GM12892 (cell line): ENCODE measurements at regions not wholly inside any gene's neighbourhood (a gene's known extent, or its start where the extent isn't known, plus 50 kb on each side); places are given as distances from the start of the nearest gene placed in this dataset.

Source experiments
- DNase-seq: peaks from one replicate; pipeline ENCODE4 v3.0.0; 2011; ENCODE audit not compliant: insufficient read length
- FAIRE-seq: peaks from 2 replicates; lab custom pipeline; 2011; peaks lifted over from hg19 to GRCh38; lab: Jason Lieb, UNC
- POLR2A ChIP-seq: IDR thresholded peaks from 2 replicates; pipeline ENCODE4 v1.6.1; 2011; ENCODE audit warnings: low read depth, low read length, control low read depth
- POLR2AphosphoS5 ChIP-seq: IDR thresholded peaks from 2 replicates; pipeline ENCODE4 v1.6.1; 2011; ENCODE audit warnings: low read depth, low read length, control low read depth
- TAF1 ChIP-seq: IDR thresholded peaks from 2 replicates; pipeline ENCODE4 v1.6.1; 2011; ENCODE audit warnings: low read depth, mild to moderate bottlenecking, control low read depth, low read length, borderline replicate concordance

GRCh38 chrX:25648790-25649189 is 489.4 kb upstream of the MAGEB18 start:
- DNase-seq (no peak), FAIRE-seq (no peak)
- TF ChIP-seq TAF1 (no peak), POLR2A (no peak), POLR2AphosphoS5 (no peak)

GRCh38 chrX:25650216-25650820 is 487.8 kb upstream of the MAGEB18 start:
- FAIRE-seq, result no peak
- TF ChIP-seq POLR2AphosphoS5 (no peak), POLR2A (no peak), TAF1 (no peak)
- no peak for DNase-seq

GRCh38 chrX:25659317-25659716 is 478.8 kb upstream of the MAGEB18 start:
- DNase-seq (no peak), FAIRE-seq (no peak)
- TF ChIP-seq TAF1, result no peak
- no peak for TF ChIP-seq POLR2A
- TF ChIP-seq POLR2AphosphoS5, result no peak

GRCh38 chrX:25663701-25664100 is 474.4 kb upstream of the MAGEB18 start:
- TF ChIP-seq POLR2A (no peak), TAF1 (no peak), POLR2AphosphoS5 (no peak)
- no peak for DNase-seq
- no peak for FAIRE-seq

- DNase-seq (no peak), FAIRE-seq (no peak)
- TF ChIP-seq TAF1, result no peak
- no peak for TF ChIP-seq POLR2A
- no peak for TF ChIP-seq POLR2AphosphoS5
Measured at GRCh38 chrX:25665431-25665830, 472.7 kb upstream of the MAGEB18 start.

GRCh38 chrX:25667681-25668080 is 470.5 kb upstream of the MAGEB18 start:
- DNase-seq (no peak), FAIRE-seq (no peak)
- TF ChIP-seq POLR2AphosphoS5, result no peak
- TF ChIP-seq TAF1, result no peak
- no peak for TF ChIP-seq POLR2A

GRCh38 chrX:25674776-25675175 is 463.4 kb upstream of the MAGEB18 start:
- no peak for DNase-seq
- no peak for TF ChIP-seq TAF1
- TF ChIP-seq POLR2A, result no peak
- no peak for TF ChIP-seq POLR2AphosphoS5
- FAIRE-seq, result no peak

- TF ChIP-seq POLR2AphosphoS5 (no peak), TAF1 (no peak), POLR2A (no peak)
- no peak for FAIRE-seq
- DNase-seq, result no peak
Measured at GRCh38 chrX:25701876-25702275, 436.3 kb upstream of the MAGEB18 start.

GRCh38 chrX:25717122-25717521 is 421.0 kb upstream of the MAGEB18 start:
- FAIRE-seq (no peak), DNase-seq (no peak)
- no peak for TF ChIP-seq POLR2AphosphoS5
- no peak for TF ChIP-seq TAF1
- no peak for TF ChIP-seq POLR2A

- DNase-seq (no peak), FAIRE-seq (no peak)
- TF ChIP-seq TAF1 (no peak), POLR2A (no peak), POLR2AphosphoS5 (no peak)
Measured at GRCh38 chrX:25721564-25721963, 416.6 kb upstream of the MAGEB18 start.

- TF ChIP-seq POLR2AphosphoS5 (no peak), POLR2A (no peak), TAF1 (no peak)
- FAIRE-seq (no peak), DNase-seq (no peak)
Measured at GRCh38 chrX:25726539-25726938, 411.6 kb upstream of the MAGEB18 start.

GRCh38 chrX:25733148-25733547 is 405.0 kb upstream of the MAGEB18 start:
- FAIRE-seq, result no peak
- DNase-seq, result no peak

GRCh38 chrX:25737540-25737939 is 400.6 kb upstream of the MAGEB18 start:
- FAIRE-seq, result no peak
- TF ChIP-seq POLR2A (no peak), TAF1 (no peak), POLR2AphosphoS5 (no peak)
- no peak for DNase-seq

More at GRCh38 chrX:25733148-25733547, 405.0 kb upstream of the MAGEB18 start:
- no peak for TF ChIP-seq TAF1
